ENCODE measurements at regions not wholly inside any gene's neighbourhood (a gene's known extent, or its start where the extent isn't known, plus 50 kb on each side); places are given as distances from the start of the nearest gene placed in this dataset.

DNA sequence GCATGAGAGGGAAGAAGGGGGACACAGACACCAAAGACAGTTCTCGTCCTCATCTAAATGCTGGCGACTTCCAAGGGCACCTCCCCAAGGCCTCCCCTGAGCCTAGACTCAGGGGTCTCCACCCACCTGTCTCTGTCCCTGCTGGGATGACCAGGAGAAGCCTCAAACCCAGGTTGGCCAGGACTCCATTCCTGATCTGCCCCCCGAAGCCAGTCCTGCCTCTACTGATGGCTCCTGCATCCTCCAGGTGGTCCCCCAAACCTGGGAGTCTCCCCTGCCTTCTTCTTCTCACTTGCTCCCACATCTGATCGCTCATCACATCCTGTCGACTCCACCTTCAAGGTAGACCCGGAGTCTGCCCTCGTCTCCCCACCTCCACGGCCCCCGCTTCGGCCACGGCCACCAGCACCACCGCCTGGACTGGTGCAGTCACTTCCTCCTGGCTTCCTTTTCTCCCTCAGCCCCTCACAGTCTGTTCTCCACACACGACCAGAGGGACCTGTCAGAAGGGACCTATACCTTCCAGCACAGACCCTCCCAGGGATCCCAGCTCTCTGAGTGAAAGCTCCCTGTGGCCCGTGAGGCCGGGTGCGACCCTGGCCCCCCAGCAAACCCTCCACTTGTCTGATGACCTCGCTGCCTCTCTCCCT lies 92.1 kb downstream of the CEBPB start:
- Histone ChIP-seq H3K9me3 (no peaks in the 10 kb centered on the region), H3K27me3 (no peaks in the 10 kb centered on the region), H3K27ac (peak overlapping the region; percentile 95), H3K4me1 (peaks cover 84% of the 10 kb centered on the region), H3K4me3 (no peak overlapping the region), H3K36me3 (no peaks in the 10 kb centered on the region)
- no peak for DNase-seq (ENCODE audit: extremely low spot score in 2 of 2)
- TF ChIP-seq POLR2A (IDR thresholded peaks at IDR 0.05) (no peak), POLR2AphosphoS5 (IDR thresholded peaks at IDR 0.05; ENCODE audit: insufficient read depth in 1 of 2, low read depth in 1 of 2) (no peak)
- TF ChIP-seq, protein P1, sequence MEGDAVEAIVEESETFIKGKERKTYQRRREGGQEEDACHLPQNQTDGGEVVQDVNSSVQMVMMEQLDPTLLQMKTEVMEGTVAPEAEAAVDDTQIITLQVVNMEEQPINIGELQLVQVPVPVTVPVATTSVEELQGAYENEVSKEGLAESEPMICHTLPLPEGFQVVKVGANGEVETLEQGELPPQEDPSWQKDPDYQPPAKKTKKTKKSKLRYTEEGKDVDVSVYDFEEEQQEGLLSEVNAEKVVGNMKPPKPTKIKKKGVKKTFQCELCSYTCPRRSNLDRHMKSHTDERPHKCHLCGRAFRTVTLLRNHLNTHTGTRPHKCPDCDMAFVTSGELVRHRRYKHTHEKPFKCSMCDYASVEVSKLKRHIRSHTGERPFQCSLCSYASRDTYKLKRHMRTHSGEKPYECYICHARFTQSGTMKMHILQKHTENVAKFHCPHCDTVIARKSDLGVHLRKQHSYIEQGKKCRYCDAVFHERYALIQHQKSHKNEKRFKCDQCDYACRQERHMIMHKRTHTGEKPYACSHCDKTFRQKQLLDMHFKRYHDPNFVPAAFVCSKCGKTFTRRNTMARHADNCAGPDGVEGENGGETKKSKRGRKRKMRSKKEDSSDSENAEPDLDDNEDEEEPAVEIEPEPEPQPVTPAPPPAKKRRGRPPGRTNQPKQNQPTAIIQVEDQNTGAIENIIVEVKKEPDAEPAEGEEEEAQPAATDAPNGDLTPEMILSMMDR (IDR thresholded peaks at IDR 0.05) = no peak
- intact Hi-C loops (cut with DNase I) = no loop called here

DNA sequence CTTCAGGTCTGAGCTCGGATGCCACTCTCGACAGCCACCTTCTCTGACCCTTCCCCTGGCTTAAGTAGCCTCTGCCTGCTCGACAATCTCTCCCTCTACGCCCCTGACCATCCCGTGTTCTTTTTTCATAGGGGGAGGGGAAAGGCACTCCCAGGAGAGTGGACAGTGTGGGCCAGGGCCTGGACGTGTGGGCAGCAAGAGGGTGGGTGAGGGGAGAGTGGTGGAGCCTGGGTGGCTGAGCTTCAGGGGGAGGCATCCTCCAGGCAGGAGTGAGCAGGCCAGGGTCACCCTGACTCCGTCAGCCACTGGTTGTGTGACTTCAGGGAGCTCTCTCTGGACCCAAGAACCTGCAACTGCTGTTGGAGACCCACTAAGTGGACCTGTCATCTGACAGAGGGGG lies 92.7 kb downstream of the CEBPB start:
- Histone ChIP-seq H3K36me3 (no peaks in the 10 kb centered on the region), H3K9me3 (no peaks in the 10 kb centered on the region), H3K27ac (peak overlapping the region; percentile 95), H3K27me3 (no peaks in the 10 kb centered on the region), H3K4me1 (peaks cover 84% of the 10 kb centered on the region), H3K4me3 (no peak overlapping the region)
- TF ChIP-seq POLR2AphosphoS5 (IDR thresholded peaks at IDR 0.05; ENCODE audit: insufficient read depth in 1 of 2, low read depth in 1 of 2) (no peak), POLR2A (IDR thresholded peaks at IDR 0.05) (no peak)
- TF ChIP-seq, protein P1 (IDR thresholded peaks at IDR 0.05) = no peak
- intact Hi-C loops (cut with DNase I) = no loop called here
- DNase-seq (ENCODE audit: extremely low spot score in 2 of 2) = no peak

- peaks cover 76% of the 10 kb centered on the region for H3K4me1 ChIP-seq
- intact Hi-C loops (cut with DNase I) = no loop called here
- H3K27ac ChIP-seq = peak overlapping the region; percentile 95
- no peaks in the 10 kb centered on the region for H3K9me3 ChIP-seq
- TF ChIP-seq, protein P1 (IDR thresholded peaks at IDR 0.05) = no peak
- TF ChIP-seq POLR2A (IDR thresholded peaks at IDR 0.05) = no peak
- TF ChIP-seq POLR2AphosphoS5 (IDR thresholded peaks at IDR 0.05; ENCODE audit: insufficient read depth in 1 of 2, low read depth in 1 of 2) = peak; percentile 47 to 76
- H3K4me3 ChIP-seq = no peak overlapping the region
- H3K27me3 ChIP-seq = no peaks in the 10 kb centered on the region
- no peaks in the 10 kb centered on the region for H3K36me3 ChIP-seq
- DNase-seq (ENCODE audit: extremely low spot score in 2 of 2) = no peak
These were observed 93.5 kb downstream of the CEBPB start for GRCh38 chr20:50283922-50284810.

- Histone ChIP-seq H3K27ac (peak overlapping the region; percentile 95), H3K27me3 (no peaks in the 10 kb centered on the region), H3K9me3 (no peaks in the 10 kb centered on the region), H3K4me1 (peaks cover 70% of the 10 kb centered on the region), H3K36me3 (no peaks in the 10 kb centered on the region), H3K4me3 (no peak overlapping the region)
- TF ChIP-seq POLR2A (IDR thresholded peaks at IDR 0.05) = no peak
- TF ChIP-seq POLR2AphosphoS5 (IDR thresholded peaks at IDR 0.05; ENCODE audit: insufficient read depth in 1 of 2, low read depth in 1 of 2) = peak in 1 of 2 donors; percentile 65
- no peak for DNase-seq (ENCODE audit: extremely low spot score in 2 of 2)
- intact Hi-C loops (cut with DNase I) = no loop called here
These were observed 94.3 kb downstream of the CEBPB start for GRCh38 chr20:50284811-50285375.

- no peak for DNase-seq (ENCODE audit: extremely low spot score in 2 of 2)
- Histone ChIP-seq H3K9me3 (no peaks in the 10 kb centered on the region), H3K4me1 (peaks cover 64% of the 10 kb centered on the region), H3K36me3 (no peaks in the 10 kb centered on the region), H3K27me3 (no peaks in the 10 kb centered on the region), H3K4me3 (no peak overlapping the region), H3K27ac (peak overlapping the region; percentile 95)
- intact Hi-C loops (cut with DNase I) = no loop called here
- peak; percentile 71 to 93 for TF ChIP-seq POLR2AphosphoS5 (IDR thresholded peaks at IDR 0.05; ENCODE audit: insufficient read depth in 1 of 2, low read depth in 1 of 2)
- TF ChIP-seq, protein P1 (IDR thresholded peaks at IDR 0.05) = no peak
These were observed 94.9 kb downstream of the CEBPB start for GRCh38 chr20:50285376-50286173.
